ENCODE measurements at regions not wholly inside any gene's neighbourhood (a gene's known extent, or its start where the extent isn't known, plus 50 kb on each side); places are given as distances from the start of the nearest gene placed in this dataset.

DNA sequence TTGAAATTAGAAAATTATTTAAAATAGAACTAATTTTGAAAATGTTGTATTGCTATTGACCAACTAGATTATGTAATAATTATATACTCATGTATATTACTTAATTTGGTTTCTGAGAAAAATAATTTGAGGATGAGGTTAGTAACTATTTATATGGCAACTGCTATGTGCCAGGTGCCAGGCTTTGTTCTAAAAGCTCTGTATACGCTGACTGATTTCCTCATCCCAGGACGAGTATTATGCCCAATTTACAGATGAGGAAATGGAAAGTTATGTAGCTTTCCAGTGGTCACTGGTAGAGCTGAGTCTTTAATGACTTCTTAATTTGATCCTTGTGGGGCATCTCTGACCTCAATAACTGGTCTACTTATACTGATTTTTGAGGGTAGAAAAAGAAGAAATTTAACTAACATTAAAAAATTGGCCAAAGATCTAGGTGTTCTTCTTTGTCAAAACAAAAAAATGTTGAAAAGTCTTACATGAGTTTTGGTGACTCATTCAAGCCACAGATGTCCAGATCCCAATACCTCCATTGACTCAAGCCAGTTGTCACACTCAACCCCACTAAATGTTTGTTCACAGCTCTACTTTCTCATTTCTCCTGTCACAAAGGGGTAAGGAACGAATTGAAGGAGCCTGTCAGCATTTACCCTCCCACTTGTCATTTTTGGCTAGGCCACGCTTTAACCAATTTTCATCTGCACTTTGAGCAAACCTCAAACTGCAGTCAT is 228.1 kb upstream of the MEF2C start:
- no peak for TF ChIP-seq BACH2 (CRISPR knock-in tag; IDR thresholded peaks at IDR 0.05; ENCODE audit: borderline replicate concordance)
- TF ChIP-seq ZC3H10 (CRISPR knock-in tag; IDR thresholded peaks at IDR 0.05): no peak
- TF ChIP-seq ZNF8 (CRISPR knock-in tag; IDR thresholded peaks at IDR 0.05): no peak
- TF ChIP-seq ZFP3 (CRISPR knock-in tag; IDR thresholded peaks at IDR 0.05): no peak
- no peak for TF ChIP-seq TCF4 (CRISPR knock-in tag; IDR thresholded peaks at IDR 0.05; ENCODE audit: borderline replicate concordance)
- TF ChIP-seq OSR1 (CRISPR knock-in tag; IDR thresholded peaks at IDR 0.05): no peak
- TF ChIP-seq, protein P1, sequence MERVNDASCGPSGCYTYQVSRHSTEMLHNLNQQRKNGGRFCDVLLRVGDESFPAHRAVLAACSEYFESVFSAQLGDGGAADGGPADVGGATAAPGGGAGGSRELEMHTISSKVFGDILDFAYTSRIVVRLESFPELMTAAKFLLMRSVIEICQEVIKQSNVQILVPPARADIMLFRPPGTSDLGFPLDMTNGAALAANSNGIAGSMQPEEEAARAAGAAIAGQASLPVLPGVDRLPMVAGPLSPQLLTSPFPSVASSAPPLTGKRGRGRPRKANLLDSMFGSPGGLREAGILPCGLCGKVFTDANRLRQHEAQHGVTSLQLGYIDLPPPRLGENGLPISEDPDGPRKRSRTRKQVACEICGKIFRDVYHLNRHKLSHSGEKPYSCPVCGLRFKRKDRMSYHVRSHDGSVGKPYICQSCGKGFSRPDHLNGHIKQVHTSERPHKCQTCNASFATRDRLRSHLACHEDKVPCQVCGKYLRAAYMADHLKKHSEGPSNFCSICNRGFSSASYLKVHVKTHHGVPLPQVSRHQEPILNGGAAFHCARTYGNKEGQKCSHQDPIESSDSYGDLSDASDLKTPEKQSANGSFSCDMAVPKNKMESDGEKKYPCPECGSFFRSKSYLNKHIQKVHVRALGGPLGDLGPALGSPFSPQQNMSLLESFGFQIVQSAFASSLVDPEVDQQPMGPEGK (CRISPR knock-in tag; IDR thresholded peaks at IDR 0.05; ENCODE audit: borderline replicate concordance): no peak
- no peak for TF ChIP-seq ISL1 (CRISPR knock-in tag; IDR thresholded peaks at IDR 0.05)
- no peak for TF ChIP-seq RARB (CRISPR knock-in tag; IDR thresholded peaks at IDR 0.05)
- TF ChIP-seq, protein P2, sequence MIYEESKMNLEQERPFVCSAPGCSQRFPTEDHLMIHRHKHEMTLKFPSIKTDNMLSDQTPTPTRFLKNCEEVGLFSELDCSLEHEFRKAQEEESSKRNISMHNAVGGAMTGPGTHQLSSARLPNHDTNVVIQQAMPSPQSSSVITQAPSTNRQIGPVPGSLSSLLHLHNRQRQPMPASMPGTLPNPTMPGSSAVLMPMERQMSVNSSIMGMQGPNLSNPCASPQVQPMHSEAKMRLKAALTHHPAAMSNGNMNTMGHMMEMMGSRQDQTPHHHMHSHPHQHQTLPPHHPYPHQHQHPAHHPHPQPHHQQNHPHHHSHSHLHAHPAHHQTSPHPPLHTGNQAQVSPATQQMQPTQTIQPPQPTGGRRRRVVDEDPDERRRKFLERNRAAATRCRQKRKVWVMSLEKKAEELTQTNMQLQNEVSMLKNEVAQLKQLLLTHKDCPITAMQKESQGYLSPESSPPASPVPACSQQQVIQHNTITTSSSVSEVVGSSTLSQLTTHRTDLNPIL (CRISPR knock-in tag; IDR thresholded peaks at IDR 0.05; ENCODE audit: low read depth): no peak
- TF ChIP-seq SNAI2 (CRISPR knock-in tag; IDR thresholded peaks at IDR 0.05): no peak
- no peak for TF ChIP-seq PPARA (CRISPR knock-in tag; IDR thresholded peaks at IDR 0.05; ENCODE audit: borderline replicate concordance)
- TF ChIP-seq CSDC2 (CRISPR knock-in tag; IDR thresholded peaks at IDR 0.05): no peak
- TF ChIP-seq ESRRG (CRISPR knock-in tag; IDR thresholded peaks at IDR 0.05): no peak
- TF ChIP-seq ZFP30 (CRISPR knock-in tag; IDR thresholded peaks at IDR 0.05): no peak
- no peak for TF ChIP-seq ARNTL (CRISPR knock-in tag; IDR thresholded peaks at IDR 0.05; ENCODE audit: borderline replicate concordance, low read depth)
- no peak for TF ChIP-seq ZNF565 (CRISPR knock-in tag; conservative IDR thresholded peaks at IDR 0.05; ENCODE audit: low read depth)
- TF ChIP-seq GLIS3 (CRISPR knock-in tag; IDR thresholded peaks at IDR 0.05): no peak
- no peak for TF ChIP-seq TOX (CRISPR knock-in tag; IDR thresholded peaks at IDR 0.05; ENCODE audit: borderline replicate concordance)
- no peak for ATAC-seq

- TF ChIP-seq ZC3H10 (CRISPR knock-in tag; IDR thresholded peaks at IDR 0.05): no peak
- TF ChIP-seq, protein P2 (CRISPR knock-in tag; IDR thresholded peaks at IDR 0.05; ENCODE audit: low read depth): no peak
- TF ChIP-seq ESRRG (CRISPR knock-in tag; IDR thresholded peaks at IDR 0.05): no peak
- no peak for TF ChIP-seq OSR1 (CRISPR knock-in tag; IDR thresholded peaks at IDR 0.05)
- no peak for TF ChIP-seq ZNF565 (CRISPR knock-in tag; conservative IDR thresholded peaks at IDR 0.05; ENCODE audit: low read depth)
- TF ChIP-seq ZNF70 (CRISPR knock-in tag; IDR thresholded peaks at IDR 0.05): no peak
- TF ChIP-seq TCF4 (CRISPR knock-in tag; IDR thresholded peaks at IDR 0.05; ENCODE audit: borderline replicate concordance): no peak
- no peak for TF ChIP-seq TOX (CRISPR knock-in tag; IDR thresholded peaks at IDR 0.05; ENCODE audit: borderline replicate concordance)
- no peak for TF ChIP-seq ARNTL (CRISPR knock-in tag; IDR thresholded peaks at IDR 0.05; ENCODE audit: borderline replicate concordance, low read depth)
- ATAC-seq: no peak
Measured at GRCh38 chr5:89106480-89106879, 223.5 kb upstream of the MEF2C start.

GRCh38 chr5:89105836-89106235 is 222.9 kb upstream of the MEF2C start:
- ATAC-seq: no peak
- TF ChIP-seq TOX (CRISPR knock-in tag; IDR thresholded peaks at IDR 0.05; ENCODE audit: borderline replicate concordance) (no peak), TSHZ2 (CRISPR knock-in tag; IDR thresholded peaks at IDR 0.05) (no peak)
